Panc1 (cell line): ENCODE measurements at regions not wholly inside any gene's neighbourhood (a gene's known extent, or its start where the extent isn't known, plus 50 kb on each side); places are given as distances from the start of the nearest gene placed in this dataset.

Experiments used
- TF ChIP-seq, protein P1 (sequence below), 2 experiments: IDR thresholded peaks; 2 replicates each; pipeline ENCODE4 v1.6.1; 2011 to 2012; ENCODE audit warnings: low read depth in 2 of 2, control low read depth in 1 of 2, low read length in 1 of 2, mild to moderate bottlenecking in 1 of 2, moderate library complexity in 1 of 2; ENCODE audit not compliant: insufficient read depth in 1 of 2
- TF ChIP-seq, protein P2 (sequence below): fragments of 450-650 bp; IDR thresholded peaks from 2 replicates; pipeline ENCODE4 v1.5.1; 2017; ENCODE audit warnings: mild to moderate bottlenecking

DNA sequence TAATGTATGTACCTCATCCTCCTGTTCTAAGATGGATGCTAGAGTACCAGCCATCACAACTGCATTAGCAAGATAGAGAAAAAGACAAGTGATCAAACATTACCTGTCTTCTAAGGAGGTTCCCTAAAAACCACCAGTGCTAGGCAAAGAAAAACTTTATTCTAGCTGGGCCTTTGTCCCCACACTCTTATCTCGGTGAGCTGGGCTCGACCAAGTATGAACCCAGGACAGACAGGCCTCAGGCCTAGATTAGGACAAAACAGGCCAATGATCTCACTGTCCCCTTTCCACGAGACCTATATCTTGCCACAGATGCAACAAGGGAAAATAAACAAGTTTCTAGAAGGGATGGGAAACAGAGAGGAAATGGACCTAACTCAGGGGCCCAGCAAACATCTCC lies 127.6 kb upstream of the PKDCC start:
- TF ChIP-seq, protein P1, sequence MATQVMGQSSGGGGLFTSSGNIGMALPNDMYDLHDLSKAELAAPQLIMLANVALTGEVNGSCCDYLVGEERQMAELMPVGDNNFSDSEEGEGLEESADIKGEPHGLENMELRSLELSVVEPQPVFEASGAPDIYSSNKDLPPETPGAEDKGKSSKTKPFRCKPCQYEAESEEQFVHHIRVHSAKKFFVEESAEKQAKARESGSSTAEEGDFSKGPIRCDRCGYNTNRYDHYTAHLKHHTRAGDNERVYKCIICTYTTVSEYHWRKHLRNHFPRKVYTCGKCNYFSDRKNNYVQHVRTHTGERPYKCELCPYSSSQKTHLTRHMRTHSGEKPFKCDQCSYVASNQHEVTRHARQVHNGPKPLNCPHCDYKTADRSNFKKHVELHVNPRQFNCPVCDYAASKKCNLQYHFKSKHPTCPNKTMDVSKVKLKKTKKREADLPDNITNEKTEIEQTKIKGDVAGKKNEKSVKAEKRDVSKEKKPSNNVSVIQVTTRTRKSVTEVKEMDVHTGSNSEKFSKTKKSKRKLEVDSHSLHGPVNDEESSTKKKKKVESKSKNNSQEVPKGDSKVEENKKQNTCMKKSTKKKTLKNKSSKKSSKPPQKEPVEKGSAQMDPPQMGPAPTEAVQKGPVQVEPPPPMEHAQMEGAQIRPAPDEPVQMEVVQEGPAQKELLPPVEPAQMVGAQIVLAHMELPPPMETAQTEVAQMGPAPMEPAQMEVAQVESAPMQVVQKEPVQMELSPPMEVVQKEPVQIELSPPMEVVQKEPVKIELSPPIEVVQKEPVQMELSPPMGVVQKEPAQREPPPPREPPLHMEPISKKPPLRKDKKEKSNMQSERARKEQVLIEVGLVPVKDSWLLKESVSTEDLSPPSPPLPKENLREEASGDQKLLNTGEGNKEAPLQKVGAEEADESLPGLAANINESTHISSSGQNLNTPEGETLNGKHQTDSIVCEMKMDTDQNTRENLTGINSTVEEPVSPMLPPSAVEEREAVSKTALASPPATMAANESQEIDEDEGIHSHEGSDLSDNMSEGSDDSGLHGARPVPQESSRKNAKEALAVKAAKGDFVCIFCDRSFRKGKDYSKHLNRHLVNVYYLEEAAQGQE (IDR thresholded peaks at IDR 0.05; ENCODE audit: insufficient read depth in 1 of 2, low read depth in 2 of 2, low read length in 1 of 2) = no peak
- TF ChIP-seq, protein P2, sequence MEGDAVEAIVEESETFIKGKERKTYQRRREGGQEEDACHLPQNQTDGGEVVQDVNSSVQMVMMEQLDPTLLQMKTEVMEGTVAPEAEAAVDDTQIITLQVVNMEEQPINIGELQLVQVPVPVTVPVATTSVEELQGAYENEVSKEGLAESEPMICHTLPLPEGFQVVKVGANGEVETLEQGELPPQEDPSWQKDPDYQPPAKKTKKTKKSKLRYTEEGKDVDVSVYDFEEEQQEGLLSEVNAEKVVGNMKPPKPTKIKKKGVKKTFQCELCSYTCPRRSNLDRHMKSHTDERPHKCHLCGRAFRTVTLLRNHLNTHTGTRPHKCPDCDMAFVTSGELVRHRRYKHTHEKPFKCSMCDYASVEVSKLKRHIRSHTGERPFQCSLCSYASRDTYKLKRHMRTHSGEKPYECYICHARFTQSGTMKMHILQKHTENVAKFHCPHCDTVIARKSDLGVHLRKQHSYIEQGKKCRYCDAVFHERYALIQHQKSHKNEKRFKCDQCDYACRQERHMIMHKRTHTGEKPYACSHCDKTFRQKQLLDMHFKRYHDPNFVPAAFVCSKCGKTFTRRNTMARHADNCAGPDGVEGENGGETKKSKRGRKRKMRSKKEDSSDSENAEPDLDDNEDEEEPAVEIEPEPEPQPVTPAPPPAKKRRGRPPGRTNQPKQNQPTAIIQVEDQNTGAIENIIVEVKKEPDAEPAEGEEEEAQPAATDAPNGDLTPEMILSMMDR = no peak
